HUDEP-2 (cell line): ENCODE measurements at regions not wholly inside any gene's neighbourhood (a gene's known extent, or its start where the extent isn't known, plus 50 kb on each side); places are given as distances from the start of the nearest gene placed in this dataset.

Experiments
- DNase-seq, 76 experiments: peaks; one replicate each; lab custom pipeline; 2025; ENCODE audit not compliant: unreplicated experiment in 76 of 76; lab: John Stamatoyannopoulos, UW

GRCh38 chr5:99929067-99929805, 605.9 kb upstream of the FAM174A start:
- DNase-seq = no peak

GRCh38 chr5:99928490-99928889, 606.7 kb upstream of the FAM174A start:
- no peak for DNase-seq

- no peak for DNase-seq
Observed at GRCh38 chr5:99926463-99926862, 608.7 kb upstream of the FAM174A start.

GRCh38 chr5:99922386-99922785, 612.8 kb upstream of the FAM174A start:
- no peak for DNase-seq

GRCh38 chr5:99911971-99912370, 623.2 kb upstream of the FAM174A start:
- no peak for DNase-seq

GRCh38 chr5:99906776-99907175, 628.4 kb upstream of the FAM174A start:
- DNase-seq = no peak

GRCh38 chr5:99901972-99902371, 633.2 kb upstream of the FAM174A start:
- DNase-seq = no peak

GRCh38 chr5:99900302-99900852, 634.8 kb upstream of the FAM174A start:
- DNase-seq = no peak

- DNase-seq = no peak
Observed at GRCh38 chr5:99879791-99880511, 655.2 kb upstream of the FAM174A start.

GRCh38 chr5:99878830-99879229, 656.3 kb upstream of the FAM174A start:
- no peak for DNase-seq

- no peak for DNase-seq
Observed at GRCh38 chr5:99866740-99867139, 668.4 kb upstream of the FAM174A start.

- DNase-seq = no peak
Observed at GRCh38 chr5:99865159-99865558, 670.0 kb upstream of the FAM174A start.

GRCh38 chr5:99835791-99836190, 699.4 kb upstream of the FAM174A start:
- no peak for DNase-seq

GRCh38 chr5:99827136-99827535, 708.0 kb upstream of the FAM174A start:
- no peak for DNase-seq

GRCh38 chr5:99817796-99818195, 717.4 kb upstream of the FAM174A start:
- no peak for DNase-seq

- DNase-seq = no peak
Observed at GRCh38 chr5:99814321-99815063, 720.7 kb upstream of the FAM174A start.

GRCh38 chr5:99808657-99809230, 726.4 kb upstream of the FAM174A start:
- DNase-seq = no peak

GRCh38 chr5:99807346-99807745, 727.8 kb upstream of the FAM174A start:
- no peak for DNase-seq

GRCh38 chr5:99795031-99795430, 740.1 kb upstream of the FAM174A start:
- no peak for DNase-seq

- no peak for DNase-seq
Observed at GRCh38 chr5:99788482-99788881, 746.7 kb upstream of the FAM174A start.

- no peak for DNase-seq
Observed at GRCh38 chr5:99775189-99775588, 760.0 kb upstream of the FAM174A start.
